K562 (cell line): ENCODE measurements at regions not wholly inside any gene's neighbourhood (a gene's known extent, or its start where the extent isn't known, plus 50 kb on each side); places are given as distances from the start of the nearest gene placed in this dataset.

Experiments used
- ATAC-seq: fragments of 200-7000 bp; cut with Tn5 transposase; 3 replicates; pipeline ENCODE4 v1.9.1; 2020; ENCODE audit warnings: moderate library complexity
- BruUV-seq: library from RNA; stranded (reverse); fragments of 400-500 nt; replicated peaks from 2 replicates; lab custom pipeline; 2021; lab: Mats Ljungman, UMichigan
- CTCF ChIA-PET: fragments of 300-600 bp; formaldehyde crosslinking; extraction: SDS; loops from one replicate; lab custom pipeline; 2021; ENCODE audit warnings: low intra/inter-chr PET ratio; lab: Yijun Ruan, JAX
- POLR2A ChIA-PET: fragments of 300-600, 350-650 bp; sonication (Branson Sonifier 250); formaldehyde crosslinking; extraction: SDS; loops from one replicate; lab custom pipeline; 2021; ENCODE audit warnings: antibody characterized with exemption, inconsistent platforms; lab: Yijun Ruan, JAX
- DNase-seq, 4 experiments: peaks; one replicate each; pipeline versions ENCODE4 v3.0.0 to v3.0.0-alpha.2; 2011 to 2018; ENCODE audit warnings: low spot score in 3 of 4, mixed read lengths in 3 of 4; ENCODE audit errors: extremely low read depth in 1 of 4
- FAIRE-seq: peaks from 2 replicates; lab custom pipeline; 2011; peaks lifted over from hg19 to GRCh38; lab: Jason Lieb, UNC
- H2AFZ ChIP-seq: 2 replicates; pipeline ENCODE4 v1.6.0; 2011; ENCODE audit warnings: low read depth, low read length, control low read depth, inconsistent platforms
- H3K27ac ChIP-seq: fragments of 200-600 bp; 3 replicates; pipeline ENCODE4 v1.8.0; 2011; ENCODE audit warnings: low read depth, mild to moderate bottlenecking, control low read depth, inconsistent platforms, low read length, moderate library complexity, mixed read lengths; ENCODE audit errors: extremely low read depth
- H3K27me3 ChIP-seq, 2 experiments: fragments of 300-600 bp in 1 of 2; 2 replicates in 1 of 2; 3 replicates in 1 of 2; pipeline versions ENCODE4 v1.6.0 to v1.8.0; 2011; ENCODE audit warnings: inconsistent platforms in 2 of 2, low read length in 2 of 2, mild to moderate bottlenecking in 1 of 2, mixed read lengths in 1 of 2, moderate library complexity in 1 of 2; ENCODE audit not compliant: control insufficient read depth in 2 of 2, insufficient read depth in 2 of 2
- H3K36me3 ChIP-seq: fragments of 300-600 bp; 3 replicates; pipeline ENCODE4 v1.8.0; 2011; ENCODE audit warnings: mild to moderate bottlenecking, low read length, inconsistent platforms; ENCODE audit not compliant: control insufficient read depth, insufficient read depth
- H3K4me1 ChIP-seq, 2 experiments: fragments of 200-600 bp in 1 of 2; replicated peaks in 1 of 2; 2 replicates in 1 of 2; 3 replicates in 1 of 2; pipeline versions ENCODE4 v1.5.1 to v1.8.0; 2011; ENCODE audit warnings: inconsistent platforms in 2 of 2, low read length in 2 of 2, mild to moderate bottlenecking in 1 of 2, mixed read lengths in 1 of 2, moderate library complexity in 1 of 2; ENCODE audit not compliant: control insufficient read depth in 2 of 2, insufficient read depth in 2 of 2
- H3K4me2 ChIP-seq: 2 replicates; pipeline ENCODE4 v1.6.1; 2011; ENCODE audit warnings: low read length, control low read depth, inconsistent platforms, mixed read lengths; ENCODE audit not compliant: insufficient read depth
- H3K4me3 ChIP-seq: fragments of 200-600 bp; sonication (generic), shearing (Covaris generic); 2 replicates; pipeline ENCODE4 v1.5.1; 2016; ENCODE audit warnings: control low read depth, inconsistent platforms
- H3K79me2 ChIP-seq: fragments of 200-600 bp; 3 replicates; pipeline ENCODE4 v1.8.0; 2011; ENCODE audit warnings: low read length, inconsistent platforms; ENCODE audit not compliant: control insufficient read depth, insufficient read depth
- H3K9ac ChIP-seq, 2 experiments: 2 replicates each; pipeline versions ENCODE4 v1.6.0 to v1.6.1; 2011; ENCODE audit warnings: low read depth in 2 of 2, low read length in 2 of 2, control low read depth in 1 of 2, inconsistent platforms in 1 of 2, mild to moderate bottlenecking in 1 of 2, mixed read lengths in 1 of 2; ENCODE audit not compliant: insufficient read depth in 1 of 2
- H3K9me1 ChIP-seq: one replicate; pipeline ENCODE4 v1.6.0; 2011; ENCODE audit warnings: inconsistent platforms, mild to moderate bottlenecking, low read length, moderate library complexity; ENCODE audit not compliant: control insufficient read depth, insufficient read depth
- H3K9me3 ChIP-seq: replicated peaks from 2 replicates; pipeline ENCODE4 v1.5.1; 2011; ENCODE audit warnings: low read depth, low read length, inconsistent platforms; ENCODE audit not compliant: control insufficient read depth, insufficient read depth
- H4K20me1 ChIP-seq: replicated peaks from 2 replicates; pipeline ENCODE4 v1.6.1; 2011; ENCODE audit warnings: low read length, inconsistent platforms, mixed read lengths; ENCODE audit not compliant: control insufficient read depth, insufficient read depth
- AFF1 ChIP-seq, 2 experiments: fragments of 450-650 bp; IDR thresholded peaks; 2 replicates each; pipeline ENCODE4 v1.6.1; 2018; ENCODE audit warnings: mild to moderate bottlenecking in 2 of 2, low read depth in 1 of 2; ENCODE audit not compliant: partially characterized antibody in 2 of 2
- HDGF ChIP-seq: fragments of 450-650 bp; IDR thresholded peaks from 2 replicates; pipeline ENCODE4 v1.6.1; 2016
- NFIC ChIP-seq: fragments of 450-650 bp; IDR thresholded peaks from 2 replicates; pipeline ENCODE4 v1.6.1; 2017; ENCODE audit warnings: mild to moderate bottlenecking, inconsistent platforms
- NFXL1 ChIP-seq: fragments of 450-650 bp; formaldehyde crosslinking; IDR thresholded peaks from 2 replicates; pipeline ENCODE4 v1.4.0; 2021; ENCODE audit warnings: mild to moderate bottlenecking
- RAD21 ChIP-seq, 2 experiments: fragments of 250-450 bp in 1 of 2; fragments of 450-650 bp in 1 of 2; sonication (Bioruptor Pico) in 1 of 2; formaldehyde crosslinking in 1 of 2; IDR thresholded peaks in 1 of 2; conservative IDR thresholded peaks in 1 of 2; 2 replicates each; pipeline versions ENCODE4 v1.4.0 to v1.8.0; 2020 to 2022; ENCODE audit warnings: mild to moderate bottlenecking in 2 of 2, moderate library complexity in 1 of 2
- SNRNP70 ChIP-seq: fragments of 200-400 bp; formaldehyde crosslinking; optimal IDR thresholded peaks from 2 replicates; pipeline ENCODE3; 2017; ENCODE audit warnings: low read depth, low read length
- ZNF175 ChIP-seq: fragments of 200-800 bp; sonication (Bioruptor generic); IDR thresholded peaks from 2 replicates; pipeline ENCODE4 v1.6.1; 2016; ENCODE audit warnings: low read depth, mild to moderate bottlenecking, missing genetic modification characterization, missing compliant biosample characterization
- WGBS: fragments of 100-300 bp; shearing (Covaris generic); methylation state at CpG from one replicate; pipeline ENCODE4 v1.1.6; 2016; ENCODE audit warnings: low coverage, mixed read lengths; ENCODE audit not compliant: insufficient coverage; ENCODE audit errors: missing lambda C conversion rate; 5-methylcytosine and 5-hydroxymethylcytosine counted together
- in situ Hi-C: fragments of 300-500 bp; cut with MboI; formaldehyde crosslinking; loops from 4 replicates; pipeline ENCODE4 v1.15.0; 2018; ENCODE audit warnings: inconsistent platforms, mixed read lengths
- intact Hi-C: fragments of 100-400 bp; cut with micrococcal nuclease; formaldehyde crosslinking; loops from 2 replicates; pipeline ENCODE4 v1.14.2; 2022
- TF ChIP-seq, protein P1 (sequence below): fragments of 250-450 bp; sonication (Bioruptor Pico); IDR thresholded peaks from 2 replicates; pipeline ENCODE4 v1.5.0; 2020; ENCODE audit warnings: mild to moderate bottlenecking, borderline replicate concordance
- TF ChIP-seq, protein P2 (sequence below), 2 experiments: fragments of 200-800 bp in 1 of 2; sonication (Bioruptor generic) in 1 of 2; sonication (generic) in 1 of 2; formaldehyde crosslinking in 1 of 2; IDR thresholded peaks in 1 of 2; conservative IDR thresholded peaks in 1 of 2; 2 replicates each; pipeline versions ENCODE4 v1.5.0 to v1.6.1; 2016 to 2020; ENCODE audit warnings: missing compliant biosample characterization in 1 of 2, missing genetic modification characterization in 1 of 2, missing genetic modification reagents in 1 of 2

- Histone ChIP-seq H2AFZ (no peak overlapping the region), H3K27me3 (peaks cover 4 to 6% of the 10 kb centered on the region in 2 experiments; a peak in 3 of 5 replicates)
- TF ChIP-seq RAD21 (CRISPR knock-in tag; conservative IDR thresholded peaks at IDR 0.05 in 1 of 2, IDR thresholded peaks at IDR 0.05 in 1 of 2) (no peak), AFF1 (IDR thresholded peaks at IDR 0.05; ENCODE audit: low read depth in 1 of 2, partially characterized antibody in 2 of 2) (no peak), SNRNP70 (no peak), HDGF (no peak), NFXL1 (CRISPR knock-in tag) (no peak), NFIC (no peak), ZNF175 (CRISPR knock-in tag) (no peak)
- TF ChIP-seq, protein P1, sequence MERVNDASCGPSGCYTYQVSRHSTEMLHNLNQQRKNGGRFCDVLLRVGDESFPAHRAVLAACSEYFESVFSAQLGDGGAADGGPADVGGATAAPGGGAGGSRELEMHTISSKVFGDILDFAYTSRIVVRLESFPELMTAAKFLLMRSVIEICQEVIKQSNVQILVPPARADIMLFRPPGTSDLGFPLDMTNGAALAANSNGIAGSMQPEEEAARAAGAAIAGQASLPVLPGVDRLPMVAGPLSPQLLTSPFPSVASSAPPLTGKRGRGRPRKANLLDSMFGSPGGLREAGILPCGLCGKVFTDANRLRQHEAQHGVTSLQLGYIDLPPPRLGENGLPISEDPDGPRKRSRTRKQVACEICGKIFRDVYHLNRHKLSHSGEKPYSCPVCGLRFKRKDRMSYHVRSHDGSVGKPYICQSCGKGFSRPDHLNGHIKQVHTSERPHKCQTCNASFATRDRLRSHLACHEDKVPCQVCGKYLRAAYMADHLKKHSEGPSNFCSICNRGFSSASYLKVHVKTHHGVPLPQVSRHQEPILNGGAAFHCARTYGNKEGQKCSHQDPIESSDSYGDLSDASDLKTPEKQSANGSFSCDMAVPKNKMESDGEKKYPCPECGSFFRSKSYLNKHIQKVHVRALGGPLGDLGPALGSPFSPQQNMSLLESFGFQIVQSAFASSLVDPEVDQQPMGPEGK (CRISPR knock-in tag): no peak
- TF ChIP-seq, protein P2, sequence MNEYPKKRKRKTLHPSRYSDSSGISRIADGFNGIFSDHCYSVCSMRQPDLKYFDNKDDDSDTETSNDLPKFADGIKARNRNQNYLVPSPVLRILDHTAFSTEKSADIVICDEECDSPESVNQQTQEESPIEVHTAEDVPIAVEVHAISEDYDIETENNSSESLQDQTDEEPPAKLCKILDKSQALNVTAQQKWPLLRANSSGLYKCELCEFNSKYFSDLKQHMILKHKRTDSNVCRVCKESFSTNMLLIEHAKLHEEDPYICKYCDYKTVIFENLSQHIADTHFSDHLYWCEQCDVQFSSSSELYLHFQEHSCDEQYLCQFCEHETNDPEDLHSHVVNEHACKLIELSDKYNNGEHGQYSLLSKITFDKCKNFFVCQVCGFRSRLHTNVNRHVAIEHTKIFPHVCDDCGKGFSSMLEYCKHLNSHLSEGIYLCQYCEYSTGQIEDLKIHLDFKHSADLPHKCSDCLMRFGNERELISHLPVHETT (CRISPR knock-in tag; conservative IDR thresholded peaks at IDR 0.05 in 1 of 2, IDR thresholded peaks at IDR 0.05 in 1 of 2): no peak
Measured at GRCh38 chr5:50969151-50970031, 303.0 kb downstream of the PARP8 start.

More at GRCh38 chr5:50969151-50970031, 303.0 kb downstream of the PARP8 start:
- intact Hi-C loops: no loop called here
- no peak for FAIRE-seq
- H3K4me2 ChIP-seq: no peak overlapping the region
- in situ Hi-C loops: loop anchor here (25.0 kb wide), 1 partner anchor 1043 kb away; no protein-coding TSS in a partner anchor
- H3K4me1 ChIP-seq: peaks cover 0 to 3% of the 10 kb centered on the region in 2 experiments; a peak in 1 of 5 replicates
- BruUV-seq: no TSS peak
- H3K9me1 ChIP-seq: no peaks in the 10 kb centered on the region
- WGBS: 15% methylated on average over 57 of the region's 60 CpGs
- H3K36me3 ChIP-seq: no peaks in the 10 kb centered on the region
- H3K27ac ChIP-seq: no peak overlapping the region
- H4K20me1 ChIP-seq: no peaks in the 10 kb centered on the region
- H3K4me3 ChIP-seq: no peak overlapping the region
- no peak for ATAC-seq
- CTCF ChIA-PET: no interaction called here
- no peak for DNase-seq
- no peaks in the 10 kb centered on the region for H3K79me2 ChIP-seq
- no peak overlapping the region for H3K9ac ChIP-seq
- POLR2A ChIA-PET: interaction anchor here (0.6 kb wide), 1 partner anchor 14 kb away, joined by 4 read pairs; no protein-coding TSS in a partner anchor
- no peaks in the 10 kb centered on the region for H3K9me3 ChIP-seq
